Thyroid gland (tissue), 4 donors: ENCODE measurements at regions not wholly inside any gene's neighbourhood (a gene's known extent, or its start where the extent isn't known, plus 50 kb on each side); places are given as distances from the start of the nearest gene placed in this dataset.

Source experiments
- CTCF ChIP-seq, 6 experiments: fragments of 200-600 bp in 3 of 6; fragments of 450-650 bp in 3 of 6; sonication (generic) in 3 of 6; IDR thresholded peaks; one replicate each; pipeline ENCODE4 v1.5.1; 2016 to 2019; ENCODE audit warnings: antibody characterized with exemption in 6 of 6, mild to moderate bottlenecking in 2 of 6, inconsistent platforms in 1 of 6, moderate library complexity in 1 of 6
- POLR2A ChIP-seq, 2 donors: fragments of 450-650 bp; IDR thresholded peaks; one replicate each; pipeline ENCODE4 v1.6.1; 2017; ENCODE audit warnings: antibody characterized with exemption in 2 of 2, mild to moderate bottlenecking in 2 of 2, moderate library complexity in 1 of 2

DNA sequence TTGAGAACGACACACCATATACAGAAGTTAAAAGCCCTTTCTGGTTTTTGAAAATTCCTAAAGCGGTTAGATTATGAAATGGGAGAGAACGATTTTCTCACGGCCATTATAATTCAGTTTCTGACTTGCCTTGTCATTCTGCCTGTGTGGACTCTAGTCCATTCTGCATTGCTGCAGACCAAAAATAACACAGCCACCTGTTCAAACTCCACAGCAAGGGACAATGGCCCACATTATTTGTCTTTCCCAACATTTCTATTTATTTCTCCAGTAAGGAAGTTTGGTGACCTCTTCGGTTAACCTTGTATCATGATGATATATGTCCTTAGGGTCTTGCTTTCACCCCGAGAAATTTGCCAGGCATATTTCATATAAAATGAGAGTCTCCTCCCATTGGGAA, 497.7 kb downstream of the BRINP1 start:
- TF ChIP-seq CTCF (IDR thresholded peaks at IDR 0.05) (no peak), POLR2A (IDR thresholded peaks at IDR 0.05) (no peak)
